ENCODE measurements at regions not wholly inside any gene's neighbourhood (a gene's known extent, or its start where the extent isn't known, plus 50 kb on each side); places are given as distances from the start of the nearest gene placed in this dataset.

DNA sequence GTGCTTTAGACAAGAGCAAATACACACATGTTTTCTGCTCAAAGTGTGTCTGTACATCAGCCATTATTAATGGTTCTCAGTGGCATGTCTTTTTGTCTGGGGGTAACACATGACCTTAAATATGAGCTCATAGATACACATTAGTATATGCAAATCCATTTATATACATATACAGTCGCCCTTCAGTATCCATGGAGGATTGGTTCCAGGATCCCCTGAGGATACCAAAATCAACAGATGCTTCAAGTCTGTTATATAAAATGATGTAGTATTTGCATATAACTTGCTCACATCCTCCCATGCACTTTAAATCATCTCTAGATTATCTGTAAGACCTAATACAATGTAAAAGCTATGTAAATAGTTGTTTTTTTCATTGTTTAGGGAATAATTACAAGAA is 298.1 kb downstream of the OLFM4 start:
- Histone ChIP-seq H3K36me3 (no peaks in the 10 kb centered on the region), H3K4me3 (no peak overlapping the region), H3K4me1 (no peaks in the 10 kb centered on the region), H3K27ac (no peak overlapping the region), H3K9me3 (no peaks in the 10 kb centered on the region), H3K27me3 (no peaks in the 10 kb centered on the region)
- intact Hi-C loops (cut with DNase I): no loop called here
- TF ChIP-seq, protein P1, sequence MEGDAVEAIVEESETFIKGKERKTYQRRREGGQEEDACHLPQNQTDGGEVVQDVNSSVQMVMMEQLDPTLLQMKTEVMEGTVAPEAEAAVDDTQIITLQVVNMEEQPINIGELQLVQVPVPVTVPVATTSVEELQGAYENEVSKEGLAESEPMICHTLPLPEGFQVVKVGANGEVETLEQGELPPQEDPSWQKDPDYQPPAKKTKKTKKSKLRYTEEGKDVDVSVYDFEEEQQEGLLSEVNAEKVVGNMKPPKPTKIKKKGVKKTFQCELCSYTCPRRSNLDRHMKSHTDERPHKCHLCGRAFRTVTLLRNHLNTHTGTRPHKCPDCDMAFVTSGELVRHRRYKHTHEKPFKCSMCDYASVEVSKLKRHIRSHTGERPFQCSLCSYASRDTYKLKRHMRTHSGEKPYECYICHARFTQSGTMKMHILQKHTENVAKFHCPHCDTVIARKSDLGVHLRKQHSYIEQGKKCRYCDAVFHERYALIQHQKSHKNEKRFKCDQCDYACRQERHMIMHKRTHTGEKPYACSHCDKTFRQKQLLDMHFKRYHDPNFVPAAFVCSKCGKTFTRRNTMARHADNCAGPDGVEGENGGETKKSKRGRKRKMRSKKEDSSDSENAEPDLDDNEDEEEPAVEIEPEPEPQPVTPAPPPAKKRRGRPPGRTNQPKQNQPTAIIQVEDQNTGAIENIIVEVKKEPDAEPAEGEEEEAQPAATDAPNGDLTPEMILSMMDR (IDR thresholded peaks at IDR 0.05): no peak
- no peak for DNase-seq (ENCODE audit: low spot score in 2 of 2)

DNA sequence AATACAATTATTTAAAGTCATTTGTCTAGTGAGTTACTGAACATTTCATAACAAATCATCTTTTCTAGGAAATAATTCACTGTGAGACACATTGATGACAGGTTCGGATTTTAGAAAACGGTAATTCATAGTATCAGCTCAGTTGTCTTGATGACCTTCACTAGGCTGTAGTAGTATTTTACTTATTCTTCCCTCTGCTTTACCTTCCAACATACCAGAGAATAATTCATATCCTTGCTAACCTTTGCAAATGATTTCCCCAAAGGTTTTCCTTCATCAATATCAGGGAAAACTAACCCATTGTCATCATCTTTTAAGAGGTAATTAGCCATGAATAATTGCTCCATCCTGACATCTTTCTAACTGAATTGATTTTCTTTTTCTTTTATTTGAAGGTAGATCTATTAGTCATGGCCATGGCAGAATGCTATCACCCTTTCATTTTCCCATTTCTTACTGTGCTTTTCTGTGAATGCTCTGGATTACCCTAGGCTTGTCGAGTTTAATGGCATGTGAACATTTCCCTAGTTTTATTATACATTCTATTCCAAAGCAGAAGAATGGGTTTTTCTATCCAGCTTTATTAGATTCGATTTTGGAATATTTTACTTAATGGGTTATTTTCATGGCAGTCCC is 299.2 kb downstream of the OLFM4 start:
- no peak for DNase-seq (ENCODE audit: low spot score in 2 of 2)
- no peak overlapping the region for H3K27ac ChIP-seq
- no peaks in the 10 kb centered on the region for H3K27me3 ChIP-seq
- TF ChIP-seq, protein P1 (IDR thresholded peaks at IDR 0.05): no peak
- H3K4me1 ChIP-seq: no peaks in the 10 kb centered on the region
- H3K36me3 ChIP-seq: no peaks in the 10 kb centered on the region
- H3K4me3 ChIP-seq: no peak overlapping the region
- H3K9me3 ChIP-seq: no peaks in the 10 kb centered on the region
- intact Hi-C loops (cut with DNase I): no loop called here

DNA sequence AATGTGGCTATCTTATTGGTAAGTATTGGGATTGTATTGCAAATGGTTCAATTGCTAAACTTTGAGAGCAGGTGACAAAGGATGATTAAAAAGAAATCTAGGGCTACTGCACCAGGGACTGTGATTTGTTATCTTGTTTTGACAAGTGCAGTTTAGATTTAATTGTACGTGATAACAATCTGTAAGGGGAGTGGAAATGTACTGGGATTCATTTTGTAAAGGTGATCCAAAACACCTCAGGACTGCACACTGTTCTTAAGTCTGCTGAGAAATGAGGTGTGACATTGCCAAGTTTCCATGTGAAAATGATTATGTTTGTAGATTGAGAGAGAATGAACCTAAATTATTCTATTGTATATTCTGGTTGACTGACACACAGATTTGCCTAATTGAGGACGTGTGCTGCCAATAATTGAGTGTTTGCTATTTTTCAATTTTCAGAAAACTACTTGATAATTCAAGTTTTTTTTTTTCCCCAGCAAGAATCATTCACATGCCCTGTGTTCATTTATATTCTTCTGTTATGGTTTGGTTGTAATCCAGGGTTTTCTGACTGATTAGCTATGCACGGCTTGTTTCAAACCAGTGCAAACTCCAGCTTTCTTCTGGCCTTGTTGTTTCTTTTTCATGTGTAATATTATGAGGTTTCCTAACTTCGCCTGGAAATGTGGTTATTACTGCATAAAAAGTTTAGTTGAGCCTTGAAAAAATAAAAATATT is 308.0 kb downstream of the OLFM4 start:
- no peak overlapping the region for H3K27ac ChIP-seq
- no peaks in the 10 kb centered on the region for H3K4me1 ChIP-seq
- no peak for DNase-seq (ENCODE audit: low spot score in 2 of 2)
- no peaks in the 10 kb centered on the region for H3K27me3 ChIP-seq
- H3K4me3 ChIP-seq: no peak overlapping the region
- H3K9me3 ChIP-seq: no peaks in the 10 kb centered on the region
- H3K36me3 ChIP-seq: no peaks in the 10 kb centered on the region
- TF ChIP-seq, protein P1 (IDR thresholded peaks at IDR 0.05): no peak
- intact Hi-C loops (cut with DNase I): no loop called here

DNA sequence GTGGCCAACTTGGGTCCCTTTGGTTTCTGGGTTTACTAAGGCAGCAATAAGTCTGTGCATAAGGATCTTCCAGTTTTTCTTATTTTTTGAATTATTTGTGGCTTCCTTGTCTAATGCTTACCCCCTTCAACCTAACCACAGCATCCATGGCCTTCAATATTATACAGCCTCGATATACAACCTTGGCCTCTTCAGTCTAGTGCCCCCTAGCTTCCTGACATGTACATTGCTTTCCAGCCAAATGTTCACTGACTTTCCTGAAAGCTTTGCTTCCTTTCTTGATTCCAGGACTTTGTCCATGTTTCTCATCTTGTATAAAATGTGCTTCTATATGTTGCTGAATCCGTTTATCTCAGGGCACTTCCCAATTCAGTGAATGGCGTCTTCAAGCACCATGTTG is 310.1 kb downstream of the OLFM4 start:
- intact Hi-C loops (cut with DNase I): no loop called here
- TF ChIP-seq, protein P1 (IDR thresholded peaks at IDR 0.05): no peak

DNA sequence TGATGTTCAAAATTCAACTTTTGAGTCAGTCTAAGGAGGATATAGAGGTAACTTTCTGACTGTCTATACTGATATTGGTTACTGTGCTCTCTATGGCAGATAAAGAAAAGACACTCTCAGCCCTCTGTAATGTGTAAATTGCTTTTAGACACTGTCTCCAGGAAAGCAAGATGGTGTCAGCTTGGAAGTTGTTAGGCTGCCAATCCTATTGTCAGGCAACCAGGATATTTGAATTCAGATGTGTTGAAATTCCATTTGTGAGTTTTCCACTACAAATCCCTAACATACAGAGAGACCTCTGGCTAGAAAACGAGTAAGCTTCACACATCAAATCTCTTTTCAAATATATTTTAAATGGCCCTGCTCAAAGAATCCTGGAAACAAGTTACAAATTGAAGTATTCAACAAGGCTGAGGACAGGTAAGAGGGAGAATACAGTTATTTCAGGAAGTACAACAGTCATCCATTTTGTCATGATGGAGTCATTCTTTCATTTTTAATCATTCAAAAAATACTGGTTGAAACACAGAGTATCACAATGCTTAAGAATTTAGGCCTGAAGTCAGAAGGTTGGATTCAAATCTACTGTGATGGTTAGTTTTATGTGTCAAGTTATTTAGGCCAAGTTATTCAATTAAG is 312.0 kb downstream of the OLFM4 start:
- Histone ChIP-seq H3K4me3 (no peak overlapping the region), H3K4me1 (no peaks in the 10 kb centered on the region), H3K27ac (no peak overlapping the region), H3K27me3 (no peaks in the 10 kb centered on the region), H3K9me3 (no peaks in the 10 kb centered on the region), H3K36me3 (no peaks in the 10 kb centered on the region)
- DNase-seq (ENCODE audit: low spot score in 2 of 2): no peak
- TF ChIP-seq, protein P1 (IDR thresholded peaks at IDR 0.05): no peak
- intact Hi-C loops (cut with DNase I): no loop called here

More for the DNA sequence above, 310.1 kb downstream of the OLFM4 start:
- Histone ChIP-seq H3K27ac (no peak overlapping the region), H3K27me3 (no peaks in the 10 kb centered on the region), H3K9me3 (no peaks in the 10 kb centered on the region), H3K4me3 (no peak overlapping the region), H3K4me1 (no peaks in the 10 kb centered on the region), H3K36me3 (no peaks in the 10 kb centered on the region)
- DNase-seq (ENCODE audit: low spot score in 2 of 2): no peak
